ENCODE measurements at regions not wholly inside any gene's neighbourhood (a gene's known extent, or its start where the extent isn't known, plus 50 kb on each side); places are given as distances from the start of the nearest gene placed in this dataset.

DNA sequence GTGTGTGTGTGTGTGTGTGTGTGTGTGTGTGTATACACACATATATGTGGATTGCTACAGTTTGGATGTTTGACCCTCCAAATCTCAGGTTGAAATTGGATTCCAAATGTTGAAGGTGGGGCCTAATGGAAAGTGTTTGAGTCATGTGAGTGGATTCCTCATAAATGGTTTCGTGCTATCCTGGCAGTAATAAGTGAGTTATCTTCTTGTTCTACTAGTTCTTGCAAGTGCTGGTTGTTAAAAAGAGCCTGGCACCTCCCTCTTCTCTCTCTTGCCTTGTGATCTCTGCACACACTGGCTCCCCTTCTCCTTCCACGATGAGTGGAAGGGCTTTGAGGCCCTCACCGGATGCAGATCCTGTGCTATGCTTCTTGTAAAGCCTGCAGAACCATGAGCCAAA lies 344.1 kb downstream of the SH2D1A start:
- no peak for TF ChIP-seq POLR2A (IDR thresholded peaks at IDR 0.05; ENCODE audit: control extremely low read depth in 1 of 2, low read depth in 2 of 2, low read length in 2 of 2)
- no peak for TF ChIP-seq CEBPB (IDR thresholded peaks at IDR 0.05; ENCODE audit: low read depth, low read length)
- TF ChIP-seq YY1 (IDR thresholded peaks at IDR 0.05; ENCODE audit: low read depth, low read length), result no peak
- no peak for TF ChIP-seq TEAD4 (IDR thresholded peaks at IDR 0.05; ENCODE audit: low read depth, low read length)
- no peak for TF ChIP-seq GTF2F1 (IDR thresholded peaks at IDR 0.05; ENCODE audit: borderline replicate concordance, low read depth, low read length)
- TF ChIP-seq, protein P1, sequence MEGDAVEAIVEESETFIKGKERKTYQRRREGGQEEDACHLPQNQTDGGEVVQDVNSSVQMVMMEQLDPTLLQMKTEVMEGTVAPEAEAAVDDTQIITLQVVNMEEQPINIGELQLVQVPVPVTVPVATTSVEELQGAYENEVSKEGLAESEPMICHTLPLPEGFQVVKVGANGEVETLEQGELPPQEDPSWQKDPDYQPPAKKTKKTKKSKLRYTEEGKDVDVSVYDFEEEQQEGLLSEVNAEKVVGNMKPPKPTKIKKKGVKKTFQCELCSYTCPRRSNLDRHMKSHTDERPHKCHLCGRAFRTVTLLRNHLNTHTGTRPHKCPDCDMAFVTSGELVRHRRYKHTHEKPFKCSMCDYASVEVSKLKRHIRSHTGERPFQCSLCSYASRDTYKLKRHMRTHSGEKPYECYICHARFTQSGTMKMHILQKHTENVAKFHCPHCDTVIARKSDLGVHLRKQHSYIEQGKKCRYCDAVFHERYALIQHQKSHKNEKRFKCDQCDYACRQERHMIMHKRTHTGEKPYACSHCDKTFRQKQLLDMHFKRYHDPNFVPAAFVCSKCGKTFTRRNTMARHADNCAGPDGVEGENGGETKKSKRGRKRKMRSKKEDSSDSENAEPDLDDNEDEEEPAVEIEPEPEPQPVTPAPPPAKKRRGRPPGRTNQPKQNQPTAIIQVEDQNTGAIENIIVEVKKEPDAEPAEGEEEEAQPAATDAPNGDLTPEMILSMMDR (IDR thresholded peaks at IDR 0.05; ENCODE audit: control extremely low read depth in 1 of 3, insufficient read depth in 1 of 3, low read depth in 1 of 3, low read length in 3 of 3), result no peak
- TF ChIP-seq EP300 (IDR thresholded peaks at IDR 0.05; ENCODE audit: borderline replicate concordance in 1 of 2, low read depth in 2 of 2, low read length in 2 of 2), result no peak
- no peak for TF ChIP-seq POLR2AphosphoS5 (IDR thresholded peaks at IDR 0.05; ENCODE audit: low read depth, low read length)
- no peak for TF ChIP-seq KDM1A (IDR thresholded peaks at IDR 0.05; ENCODE audit: borderline replicate concordance, low read length)
- no peak for TF ChIP-seq EZH2 (IDR thresholded peaks at IDR 0.05; ENCODE audit: low read depth, low read length, severe bottlenecking)
- TF ChIP-seq, protein P2, sequence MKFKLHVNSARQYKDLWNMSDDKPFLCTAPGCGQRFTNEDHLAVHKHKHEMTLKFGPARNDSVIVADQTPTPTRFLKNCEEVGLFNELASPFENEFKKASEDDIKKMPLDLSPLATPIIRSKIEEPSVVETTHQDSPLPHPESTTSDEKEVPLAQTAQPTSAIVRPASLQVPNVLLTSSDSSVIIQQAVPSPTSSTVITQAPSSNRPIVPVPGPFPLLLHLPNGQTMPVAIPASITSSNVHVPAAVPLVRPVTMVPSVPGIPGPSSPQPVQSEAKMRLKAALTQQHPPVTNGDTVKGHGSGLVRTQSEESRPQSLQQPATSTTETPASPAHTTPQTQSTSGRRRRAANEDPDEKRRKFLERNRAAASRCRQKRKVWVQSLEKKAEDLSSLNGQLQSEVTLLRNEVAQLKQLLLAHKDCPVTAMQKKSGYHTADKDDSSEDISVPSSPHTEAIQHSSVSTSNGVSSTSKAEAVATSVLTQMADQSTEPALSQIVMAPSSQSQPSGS (IDR thresholded peaks at IDR 0.05; ENCODE audit: low read length), result no peak
- TF ChIP-seq CTBP2 (IDR thresholded peaks at IDR 0.05; ENCODE audit: borderline replicate concordance, insufficient read depth, insufficient read length, low read length), result no peak

Data from H1 (cell line).